Fibroblast of gingiva (primary cell): ENCODE measurements at regions not wholly inside any gene's neighbourhood (a gene's known extent, or its start where the extent isn't known, plus 50 kb on each side); places are given as distances from the start of the nearest gene placed in this dataset.
"Not testable (repeated sequence)": the region's sequence is repeated elsewhere in the genome, so short reads cannot be mapped to it uniquely, and the experiment has no call there.

Experiments used
- DNase-seq: peaks from one replicate; pipeline ENCODE4 v3.0.0-alpha.2; 2011; ENCODE audit warnings: low read depth

GRCh38 chr7:9210114-9210513, 776.7 kb downstream of the NXPH1 start:
- DNase-seq = no peak

GRCh38 chr7:9217204-9217603, 783.8 kb downstream of the NXPH1 start:
- DNase-seq = no peak

GRCh38 chr7:9226500-9226899, 793.1 kb downstream of the NXPH1 start:
- no peak for DNase-seq

GRCh38 chr7:9231630-9232121, 798.3 kb downstream of the NXPH1 start:
- no peak for DNase-seq

GRCh38 chr7:9240001-9240400, 806.6 kb downstream of the NXPH1 start:
- DNase-seq = no peak

- no peak for DNase-seq
Observed at GRCh38 chr7:9241826-9242225, 808.4 kb downstream of the NXPH1 start.

- no peak for DNase-seq
Observed at GRCh38 chr7:9242636-9243035, 809.2 kb downstream of the NXPH1 start.

- DNase-seq = no peak
Observed at GRCh38 chr7:9250876-9251275, 817.5 kb downstream of the NXPH1 start.

GRCh38 chr7:9264395-9264794, 831.0 kb downstream of the NXPH1 start:
- DNase-seq = no peak

- DNase-seq = no peak
Observed at GRCh38 chr7:9280088-9280487, 846.7 kb downstream of the NXPH1 start.

- DNase-seq = no peak
Observed at GRCh38 chr7:9283246-9283645, 849.8 kb downstream of the NXPH1 start.

GRCh38 chr7:9302436-9302835, 869.0 kb downstream of the NXPH1 start:
- DNase-seq = no peak

- DNase-seq = no peak
Observed at GRCh38 chr7:9307131-9307530, 873.7 kb downstream of the NXPH1 start.

GRCh38 chr7:9324513-9324912, 891.1 kb downstream of the NXPH1 start:
- no peak for DNase-seq

GRCh38 chr7:9328296-9328695, 894.9 kb downstream of the NXPH1 start:
- DNase-seq = no peak

- DNase-seq = no peak
Observed at GRCh38 chr7:9349625-9350024, 916.2 kb downstream of the NXPH1 start.

- no peak for DNase-seq
Observed at GRCh38 chr7:9391221-9391620, 957.8 kb downstream of the NXPH1 start.

- no peak for DNase-seq
Observed at GRCh38 chr7:9391984-9392383, 958.6 kb downstream of the NXPH1 start.

GRCh38 chr7:9404386-9404785, 971.0 kb downstream of the NXPH1 start:
- DNase-seq = not testable (repeated sequence)

GRCh38 chr7:9407816-9408215, 974.4 kb downstream of the NXPH1 start:
- DNase-seq = no peak

GRCh38 chr7:9453521-9453920, 1020.1 kb downstream of the NXPH1 start:
- no peak for DNase-seq

- DNase-seq = peak; percentile 76
Observed at GRCh38 chr7:9488555-9488954, 1055.1 kb downstream of the NXPH1 start.

- no peak for DNase-seq
Observed at GRCh38 chr7:9498303-9498702, 1064.9 kb downstream of the NXPH1 start.

GRCh38 chr7:9502269-9502668, 1068.9 kb downstream of the NXPH1 start:
- no peak for DNase-seq

- DNase-seq = no peak
Observed at GRCh38 chr7:9504678-9505077, 1071.3 kb downstream of the NXPH1 start.
